GM12878 (cell line): ENCODE measurements at regions not wholly inside any gene's neighbourhood (a gene's known extent, or its start where the extent isn't known, plus 50 kb on each side); places are given as distances from the start of the nearest gene placed in this dataset.

ENCODE experiments used
- ATAC-seq: fragments of 200-7000 bp; cut with Tn5 transposase; 3 replicates; pipeline ENCODE4 v1.9.1; 2020; ENCODE audit warnings: mild to moderate bottlenecking, moderate library complexity
- BruUV-seq: library from RNA; stranded (reverse); fragments of 400-500 nt; replicated peaks from 2 replicates; lab custom pipeline; 2021; lab: Mats Ljungman, UMichigan
- CTCF ChIA-PET: fragments of 300-600 bp; sonication (Branson Sonifier 250); formaldehyde crosslinking; extraction: SDS; loops from one replicate; lab custom pipeline; 2021; ENCODE audit warnings: inconsistent platforms; lab: Yijun Ruan, JAX
- POLR2A ChIA-PET: fragments of 350-600 bp; formaldehyde crosslinking; extraction: SDS; loops from one replicate; lab custom pipeline; 2021; ENCODE audit warnings: inconsistent platforms; lab: Charles Lee
- RAD21 ChIA-PET: fragments of 300-600 bp; sonication (Branson Sonifier 250); formaldehyde crosslinking; loops from one replicate; lab custom pipeline; 2023; ENCODE audit warnings: antibody characterized with exemption; ENCODE audit not compliant: unreplicated experiment; lab: Charles Lee
- SMC1A ChIA-PET: fragments of 300-600 bp; sonication (Branson Sonifier 250); formaldehyde crosslinking; loops from one replicate; lab custom pipeline; 2023; ENCODE audit not compliant: unreplicated experiment, uncharacterized antibody; lab: Charles Lee
- DNase-seq: peaks from one replicate; pipeline ENCODE4 v3.0.0-alpha.2; 2011; ENCODE audit warnings: low read depth, low spot score
- FAIRE-seq: peaks from 3 replicates; lab custom pipeline; 2011; peaks lifted over from hg19 to GRCh38; lab: Jason Lieb, UNC
- H2AFZ ChIP-seq: 2 replicates; pipeline ENCODE4 v1.6.0; 2011; ENCODE audit warnings: low read depth, low read length, control low read depth; ENCODE audit not compliant: control insufficient read depth
- H3K27ac ChIP-seq: 2 replicates; pipeline ENCODE4 v1.5.1; 2011; ENCODE audit warnings: control low read depth; ENCODE audit not compliant: control insufficient read depth, insufficient read depth
- H3K27me3 ChIP-seq, 2 experiments: replicated peaks in 1 of 2; 2 replicates each; pipeline versions ENCODE4 v1.6.0 to v1.6.1; 2011; ENCODE audit warnings: low read length in 1 of 2; ENCODE audit not compliant: control insufficient read depth in 2 of 2, insufficient read depth in 2 of 2
- H3K36me3 ChIP-seq, 2 experiments: 2 replicates each; pipeline ENCODE4 v1.5.1; 2011; ENCODE audit warnings: low read length in 1 of 2; ENCODE audit not compliant: control insufficient read depth in 2 of 2, insufficient read depth in 2 of 2
- H3K4me1 ChIP-seq: 2 replicates; pipeline ENCODE4 v1.6.1; 2011; ENCODE audit warnings: mild to moderate bottlenecking, low read length, moderate library complexity, mixed read lengths; ENCODE audit not compliant: control insufficient read depth, insufficient read depth
- H3K4me2 ChIP-seq: 2 replicates; pipeline ENCODE4 v1.6.0; 2011; ENCODE audit warnings: control low read depth; ENCODE audit not compliant: control insufficient read depth, insufficient read depth
- H3K4me3 ChIP-seq: fragments of 200-600 bp; sonication (generic); 2 replicates; pipeline ENCODE4 v1.5.1; 2016
- H3K79me2 ChIP-seq: 2 replicates; pipeline ENCODE4 v1.6.0; 2011; ENCODE audit warnings: low read length; ENCODE audit not compliant: control insufficient read depth, insufficient read depth
- H3K9ac ChIP-seq: 2 replicates; pipeline ENCODE4 v1.8.0; 2011; ENCODE audit warnings: low read length, control low read depth, mixed read lengths; ENCODE audit not compliant: control insufficient read depth, insufficient read depth
- H3K9me3 ChIP-seq: replicated peaks from 3 replicates; pipeline ENCODE4 v1.5.1; 2011; ENCODE audit warnings: mild to moderate bottlenecking, low read length; ENCODE audit not compliant: control insufficient read depth, insufficient read depth
- H4K20me1 ChIP-seq: 2 replicates; pipeline ENCODE4 v1.6.0; 2011; ENCODE audit not compliant: control insufficient read depth, insufficient read depth
- CBX3 ChIP-seq: fragments of 200-600 bp; sonication (generic); IDR thresholded peaks from 2 replicates; pipeline ENCODE4 v1.6.1; 2016; ENCODE audit warnings: low read depth, borderline replicate concordance
- EZH2 ChIP-seq: IDR thresholded peaks from 2 replicates; pipeline ENCODE4 v1.6.1; 2012; ENCODE audit warnings: low read depth, mild to moderate bottlenecking, control low read depth, inconsistent platforms, low read length, borderline replicate concordance; ENCODE audit not compliant: control insufficient read depth
- IRF4 ChIP-seq: IDR thresholded peaks from 2 replicates; pipeline ENCODE4 v1.6.1; 2011; ENCODE audit warnings: low read depth, low read length
- KLF5 ChIP-seq: fragments of 450-650 bp; IDR thresholded peaks from 2 replicates; pipeline ENCODE4 v1.6.1; 2014; ENCODE audit warnings: mild to moderate bottlenecking; ENCODE audit not compliant: partially characterized antibody
- MTA3 ChIP-seq: IDR thresholded peaks from 2 replicates; pipeline ENCODE4 v1.6.1; 2012; ENCODE audit warnings: low read length, inconsistent platforms, borderline replicate concordance
- RBBP5 ChIP-seq: fragments of 200-600 bp; sonication (generic); conservative IDR thresholded peaks from 2 replicates; pipeline ENCODE4 v1.6.1; 2016
- REST ChIP-seq: IDR thresholded peaks from 2 replicates; pipeline ENCODE4 v1.6.1; 2012; ENCODE audit warnings: mild to moderate bottlenecking, low read depth, low read length
- RFX5 ChIP-seq: IDR thresholded peaks from 2 replicates; pipeline ENCODE4 v1.6.1; 2011; ENCODE audit warnings: low read depth, low read length, improper control_type of control experiment
- SP1 ChIP-seq: IDR thresholded peaks from one replicate; pipeline ENCODE4 v1.6.1; 2011; ENCODE audit warnings: low read depth, low read length
- SUPT20H ChIP-seq: IDR thresholded peaks from 2 replicates; pipeline ENCODE4 v1.6.1; 2011; ENCODE audit warnings: low read depth, mild to moderate bottlenecking, low read length, moderate library complexity, borderline replicate concordance; ENCODE audit not compliant: control insufficient read depth
- TCF7 ChIP-seq: IDR thresholded peaks from 2 replicates; pipeline ENCODE4 v1.6.1; 2014; ENCODE audit warnings: antibody characterized with exemption, borderline replicate concordance
- ZNF687 ChIP-seq: fragments of 450-650 bp; IDR thresholded peaks from 2 replicates; pipeline ENCODE4 v1.6.1; 2017; ENCODE audit warnings: mild to moderate bottlenecking, moderate library complexity
- WGBS: methylation state at CpG from one replicate; pipeline ENCODE4 v1.1.6; 2016; ENCODE audit warnings: low lambda C conversion rate; ENCODE audit not compliant: insufficient replicate concordance, insufficient coverage; ENCODE audit errors: missing lambda C conversion rate; 5-methylcytosine and 5-hydroxymethylcytosine counted together
- in situ Hi-C: fragments of 300-500 bp; cut with MboI; formaldehyde crosslinking; loops from 9 replicates; pipeline ENCODE4 v1.14.3; 2018; ENCODE audit warnings: mixed read lengths
- intact Hi-C: fragments of 100-400 bp; cut with micrococcal nuclease; formaldehyde crosslinking; loops from one replicate; pipeline ENCODE4 v1.14.2; 2022; ENCODE audit not compliant: unreplicated experiment

DNA sequence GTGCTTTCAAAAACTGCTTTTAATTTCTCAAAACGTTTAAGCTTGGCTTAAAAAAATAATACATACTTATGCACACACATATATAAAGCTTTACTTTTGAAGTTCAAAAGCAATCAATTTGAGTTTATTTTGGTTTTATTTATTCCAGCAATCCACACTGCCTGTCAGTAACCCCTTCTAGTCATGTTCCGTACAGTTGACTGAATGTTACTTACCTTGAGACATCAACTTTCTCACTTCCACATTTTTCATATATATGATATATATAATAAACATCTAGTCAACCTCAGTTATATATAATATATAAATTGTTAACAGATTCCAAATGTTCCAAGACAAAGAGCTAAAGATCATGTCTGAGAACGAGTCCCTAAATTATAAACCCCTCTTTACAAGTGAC is 1137.3 kb upstream of the ZEB2 start (continued):
- no peak for TF ChIP-seq REST

- intact Hi-C loops: no loop called here
- Histone ChIP-seq H3K9me3 (no peaks in the 10 kb centered on the region), H3K4me2 (no peak overlapping the region), H4K20me1 (no peaks in the 10 kb centered on the region), H2AFZ (no peak overlapping the region), H3K36me3 (no peaks in the 10 kb centered on the region), H3K9ac (no peak overlapping the region), H3K27ac (no peak overlapping the region), H3K27me3 (no peaks in the 10 kb centered on the region), H3K4me3 (no peak overlapping the region), H3K4me1 (no peaks in the 10 kb centered on the region), H3K79me2 (no peaks in the 10 kb centered on the region)
- 20% methylated on average over 5 of the region's 5 CpGs for WGBS
- TF ChIP-seq RBBP5 (no peak), SP1 (no peak), MTA3 (no peak), SUPT20H (no peak), RFX5 (no peak), EZH2 (no peak), KLF5 (no peak), CBX3 (no peak), ZNF687 (no peak), IRF4 (no peak), TCF7 (no peak)
- in situ Hi-C loops: no loop called here
- ChIA-PET POLR2A (no interaction called here), RAD21 (no interaction called here), CTCF (no interaction called here), SMC1A (no interaction called here)
- BruUV-seq: no TSS peak
- no peak for DNase-seq
- no peak for ATAC-seq
- FAIRE-seq: no peak
Observed at GRCh38 chr2:145655165-145655765, 1135.3 kb upstream of the ZEB2 start.
